CD4-positive, alpha-beta T cell treated with Interleukin-17A for 1 hour (primary cell): ENCODE measurements at regions not wholly inside any gene's neighbourhood (a gene's known extent, or its start where the extent isn't known, plus 50 kb on each side); places are given as distances from the start of the nearest gene placed in this dataset.

Experiments
- DNase-seq: peaks from one replicate; pipeline ENCODE4 v3.0.0-alpha.2; 2020

- DNase-seq, result no peak
These were observed 153.3 kb downstream of the CARTPT start for GRCh38 chr5:71872311-71872864.

DNA sequence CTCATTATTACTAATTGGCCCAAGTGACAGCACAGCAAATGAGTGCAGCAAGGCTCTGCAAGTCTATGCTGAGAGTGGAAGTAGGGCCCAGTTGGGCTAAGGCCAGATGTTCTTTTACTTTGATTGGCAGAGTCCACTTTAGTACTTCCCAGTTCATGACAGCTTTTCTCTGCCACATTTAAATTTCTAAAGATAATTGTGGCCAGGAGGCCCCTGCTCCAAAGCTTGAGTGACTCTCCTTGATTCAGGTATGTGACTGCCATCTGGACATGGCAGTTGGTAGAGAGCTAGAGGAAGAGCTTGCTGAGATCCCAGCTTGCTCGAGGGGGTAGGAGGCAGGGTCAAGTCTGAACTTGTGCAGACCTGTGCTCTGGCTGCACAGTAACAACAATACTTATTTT is 154.1 kb downstream of the CARTPT start:
- DNase-seq, result no peak

- no peak for DNase-seq
These were observed 155.4 kb downstream of the CARTPT start for GRCh38 chr5:71874521-71874920.

GRCh38 chr5:71877511-71877910 is 158.4 kb downstream of the CARTPT start:
- no peak for DNase-seq

GRCh38 chr5:71880536-71880935 is 161.5 kb downstream of the CARTPT start:
- no peak for DNase-seq

GRCh38 chr5:71882826-71883741 is 164.0 kb downstream of the CARTPT start:
- DNase-seq, result no peak

DNA sequence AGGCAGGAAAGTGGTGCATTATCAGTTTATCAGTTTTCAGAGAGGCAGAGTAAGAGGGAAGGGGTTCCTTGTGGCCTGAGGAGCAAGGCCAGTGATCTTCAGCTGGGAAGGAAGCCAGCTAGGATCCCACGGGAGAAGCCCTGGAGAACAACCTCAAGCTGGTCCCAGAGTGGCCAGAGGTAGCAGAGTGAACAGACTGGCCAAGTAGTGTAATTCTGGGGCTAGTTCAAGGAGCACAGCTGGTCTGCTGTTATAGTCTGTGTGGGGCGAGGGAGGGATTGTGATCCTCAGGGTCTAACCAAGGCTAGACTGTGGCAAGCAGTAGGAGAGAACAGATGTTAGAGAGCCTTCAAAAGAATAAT is 164.6 kb downstream of the CARTPT start:
- DNase-seq, result no peak

DNA sequence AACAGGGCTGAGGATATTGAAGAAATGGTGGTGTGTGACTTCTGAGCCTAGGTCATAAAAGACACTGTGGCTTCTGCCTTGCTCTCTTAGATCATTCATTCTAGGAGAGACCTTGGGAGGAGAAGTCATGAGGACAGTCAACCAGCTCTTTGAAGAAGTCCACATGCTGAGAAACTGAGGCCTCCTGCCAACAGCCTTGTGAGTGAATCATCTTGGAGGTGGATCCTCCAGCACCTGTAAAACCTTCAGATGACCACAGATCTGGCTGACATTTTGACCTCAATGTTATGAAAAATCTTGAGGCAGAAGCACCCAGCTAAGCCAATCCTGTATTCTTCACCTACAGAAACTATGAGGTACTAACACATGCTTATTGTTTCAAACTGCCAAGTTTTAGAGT is 165.9 kb downstream of the CARTPT start:
- DNase-seq, result no peak

- no peak for DNase-seq
These were observed 167.3 kb downstream of the CARTPT start for GRCh38 chr5:71886406-71886805.

GRCh38 chr5:71887680-71888079 is 168.6 kb downstream of the CARTPT start:
- peak; percentile 71 for DNase-seq

DNA sequence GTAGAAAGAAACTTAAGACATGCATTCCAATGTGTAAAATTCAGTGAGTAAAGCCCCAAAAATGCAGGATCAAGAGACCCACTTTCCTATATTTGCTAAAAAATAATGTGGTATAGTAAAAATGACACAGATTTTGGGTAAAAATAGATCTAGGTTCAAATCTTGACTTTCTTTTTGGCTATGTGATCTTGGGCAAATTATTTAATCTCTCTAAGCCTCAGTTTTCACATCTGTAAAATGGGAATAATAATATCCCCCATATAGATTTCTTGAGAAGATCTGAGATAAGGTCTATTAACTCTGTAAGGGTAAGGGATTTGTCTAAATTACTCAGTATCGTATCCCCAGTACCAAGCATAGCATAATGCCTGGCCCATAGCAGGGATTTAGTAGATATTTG is 172.3 kb downstream of the CARTPT start:
- DNase-seq, result no peak

DNA sequence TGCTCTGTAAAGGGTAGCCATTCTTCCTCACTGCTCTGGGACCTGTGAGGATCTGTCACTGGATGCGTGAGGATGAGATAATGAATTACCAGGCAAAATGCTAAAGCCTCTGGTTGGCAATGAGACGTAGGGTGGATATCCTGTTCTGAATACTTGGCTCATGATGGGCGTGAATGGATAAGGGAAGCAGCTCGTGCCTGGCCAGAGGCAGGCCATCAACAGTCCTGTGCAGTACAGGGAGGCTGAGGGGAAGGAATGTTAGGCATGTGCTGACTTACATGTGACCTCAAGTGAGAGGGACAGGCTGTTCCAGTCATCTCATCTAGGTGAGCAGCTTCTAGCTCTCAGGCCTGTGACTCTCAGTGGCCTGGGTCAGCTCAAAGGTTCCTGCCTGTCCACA is 172.8 kb downstream of the CARTPT start:
- no peak for DNase-seq

GRCh38 chr5:71892641-71893365 is 173.7 kb downstream of the CARTPT start:
- no peak for DNase-seq

DNA sequence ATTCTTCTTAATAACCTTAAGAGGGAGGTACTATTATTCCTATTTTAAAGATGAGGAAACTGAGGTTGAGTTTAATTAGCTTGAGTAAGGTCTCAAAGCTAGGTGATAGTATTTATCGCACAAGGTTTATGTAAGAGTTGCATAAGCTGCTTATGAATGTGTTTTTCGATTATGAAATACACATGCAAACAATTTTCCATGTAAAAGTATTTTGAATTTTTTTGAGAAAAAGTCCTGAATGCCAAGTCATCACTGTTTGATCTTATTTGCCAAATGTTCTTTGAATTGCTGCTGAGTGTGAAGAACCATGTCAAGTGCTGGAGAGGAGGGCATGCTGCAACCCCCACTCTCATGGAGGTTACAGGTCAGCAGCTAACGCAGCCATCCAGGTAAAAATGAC is 174.4 kb downstream of the CARTPT start:
- DNase-seq, result no peak

DNA sequence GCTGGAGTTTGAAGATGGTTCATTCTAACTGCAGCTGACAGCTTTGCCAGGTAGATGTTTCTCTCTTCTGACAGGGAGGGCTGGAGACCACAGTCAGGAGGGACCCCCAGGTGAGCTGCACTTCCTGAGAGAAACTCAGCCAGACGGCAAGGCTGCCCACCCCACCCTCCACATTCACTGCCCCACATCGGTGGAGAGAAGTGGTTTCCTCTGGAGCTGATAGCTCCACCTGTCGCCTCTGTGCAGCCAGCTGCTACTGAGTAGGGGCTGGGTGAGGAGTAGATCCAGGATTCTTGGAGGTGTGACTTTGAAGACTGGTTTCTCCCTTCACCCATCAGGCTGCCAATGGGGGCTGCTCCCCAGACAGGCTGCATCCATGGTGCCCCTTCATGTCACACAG is 175.0 kb downstream of the CARTPT start:
- no peak for DNase-seq

DNA sequence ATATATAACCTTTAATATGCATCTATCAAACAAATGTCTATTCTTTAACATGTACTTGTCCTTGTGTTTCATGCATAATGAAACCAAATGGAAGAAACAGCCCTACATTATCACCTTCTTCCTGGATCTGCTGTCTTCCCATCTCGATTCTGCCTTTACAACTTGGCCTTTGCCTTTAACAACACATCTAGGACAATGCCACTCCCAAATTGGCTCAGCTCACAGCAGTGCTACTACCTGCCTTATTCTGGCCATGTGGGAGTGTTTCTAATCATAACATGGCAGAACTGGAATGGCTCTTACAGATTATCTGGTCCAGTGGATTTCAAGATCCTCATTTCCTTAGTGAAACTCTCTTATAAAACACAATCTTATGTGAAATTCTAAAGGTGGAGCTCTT is 176.5 kb downstream of the CARTPT start:
- DNase-seq, result no peak

DNA sequence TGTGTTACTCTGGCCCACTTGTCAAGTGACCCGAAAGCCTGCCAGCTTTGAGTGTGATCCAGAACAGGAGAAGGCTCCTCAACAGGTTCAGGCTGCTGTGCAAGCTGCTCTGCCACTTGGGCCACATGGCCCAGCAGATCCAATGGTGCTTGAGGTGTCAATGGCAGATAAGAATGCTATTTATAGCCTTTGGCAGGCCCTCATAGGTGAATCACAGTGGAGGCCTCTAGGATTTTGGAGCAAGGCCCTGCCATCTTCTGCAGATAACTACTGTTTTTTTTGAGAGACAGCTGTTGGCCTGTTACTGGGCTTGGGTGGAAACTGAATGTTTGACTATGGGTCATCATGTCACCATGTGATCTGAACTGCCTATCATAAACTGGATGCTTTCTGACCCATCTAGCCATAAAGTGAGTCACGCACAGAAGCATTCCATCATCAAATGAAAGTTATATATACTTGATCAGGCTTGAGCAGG is 180.8 kb downstream of the CARTPT start:
- no peak for DNase-seq

DNA sequence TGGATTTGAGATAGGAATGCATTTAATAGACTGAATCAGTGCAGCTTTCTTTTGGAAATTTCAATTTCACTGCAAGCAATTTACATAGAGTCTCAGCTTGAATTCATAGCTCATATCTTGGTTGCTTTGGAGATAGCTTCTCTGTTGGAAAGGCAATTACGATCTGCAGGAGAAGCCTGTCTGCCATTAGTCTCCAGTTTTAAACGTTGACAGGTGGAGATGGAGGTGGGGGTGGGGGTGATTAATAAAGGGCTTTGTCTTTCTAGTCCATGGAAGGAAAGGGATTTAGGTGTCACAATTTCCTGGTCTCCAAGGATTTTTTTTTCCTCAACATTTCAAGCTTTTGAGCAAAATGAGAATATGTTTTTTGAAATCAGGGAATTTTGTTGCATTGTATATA is 184.7 kb downstream of the CARTPT start:
- DNase-seq, result no peak

- no peak for DNase-seq
These were observed 185.8 kb downstream of the CARTPT start for GRCh38 chr5:71904852-71905251.

DNA sequence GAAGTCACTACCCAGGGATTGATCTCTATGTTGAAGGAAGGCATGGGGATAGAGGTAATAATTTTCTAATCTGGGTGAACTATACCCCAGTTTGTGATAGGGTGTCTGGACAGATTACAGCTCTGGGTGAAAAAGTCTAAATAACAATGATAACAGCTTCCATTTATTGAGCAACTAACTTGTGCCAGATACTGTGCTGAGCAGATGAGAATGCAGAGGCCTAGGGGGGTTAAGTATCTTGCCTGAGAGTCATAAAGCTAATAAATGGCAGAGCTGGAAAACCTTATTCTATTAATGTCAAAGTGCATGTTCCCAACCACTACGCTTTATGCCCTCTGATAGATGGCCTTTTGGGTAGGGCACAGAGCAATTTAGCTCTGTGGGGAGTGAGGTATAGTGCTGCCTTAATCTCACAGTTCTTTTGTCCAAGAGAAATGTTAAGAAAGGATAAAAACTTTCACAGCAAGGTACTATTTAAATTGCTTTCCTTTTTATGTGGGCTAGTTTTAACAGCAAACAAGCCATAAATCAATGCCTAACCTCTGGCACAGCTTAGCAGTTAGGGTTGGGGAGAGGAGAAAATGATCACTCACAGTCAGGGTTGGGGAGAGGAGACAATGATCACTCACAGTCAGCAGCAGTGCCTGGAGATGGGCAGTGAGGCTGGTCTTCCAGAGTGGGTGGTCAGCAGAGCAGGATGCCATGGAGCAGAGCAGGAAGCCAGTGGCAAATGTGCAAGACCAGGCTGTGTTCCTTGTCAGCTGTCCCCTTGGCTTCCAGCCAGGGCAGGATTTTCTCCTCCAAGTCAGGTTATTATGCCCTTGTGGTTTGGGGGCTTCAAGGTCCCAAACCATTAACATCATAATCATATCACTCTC is 187.0 kb downstream of the CARTPT start:
- DNase-seq, result no peak

DNA sequence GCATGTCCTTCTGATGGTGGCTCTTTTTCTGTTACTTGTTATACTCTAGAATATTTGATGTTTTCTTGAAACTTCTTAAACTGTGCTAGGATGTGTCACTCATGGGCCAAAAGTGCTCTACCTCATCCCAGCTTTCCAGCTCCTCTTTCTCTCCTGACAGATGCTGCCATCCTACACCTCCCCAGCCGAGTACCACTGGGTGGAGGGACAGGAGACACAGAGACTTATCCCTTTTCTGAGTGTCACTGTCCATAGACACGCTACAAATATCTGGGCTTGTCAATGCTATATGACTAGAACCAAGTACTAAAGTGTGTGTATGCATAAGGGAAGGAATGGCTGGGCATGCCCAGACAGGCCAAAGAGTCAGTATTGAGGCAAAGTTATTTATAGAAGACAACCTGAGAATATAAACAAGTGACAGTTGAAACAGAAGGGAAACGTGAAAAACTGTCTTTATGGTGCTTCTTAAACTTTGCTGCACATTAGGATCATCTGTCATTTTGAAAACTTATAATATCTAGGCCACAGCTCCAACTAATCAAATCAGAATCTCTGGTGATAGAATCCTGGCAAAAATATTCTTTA is 188.0 kb downstream of the CARTPT start:
- DNase-seq, result no peak

GRCh38 chr5:71907608-71908145 is 188.6 kb downstream of the CARTPT start:
- DNase-seq, result no peak
